ENCODE measurements at regions not wholly inside any gene's neighbourhood (a gene's known extent, or its start where the extent isn't known, plus 50 kb on each side); places are given as distances from the start of the nearest gene placed in this dataset.

GRCh38 chr2:176413786-176414185 lies 144.5 kb downstream of the MTX2 start:
- Mint-ChIP-seq H3K27ac (no peak overlapping the region), H3K27me3 (ENCODE audit: low read depth) (peaks cover 3% of the 10 kb centered on the region; the same call in 1 of the 2 replicates), H3K36me3 (no peaks in the 10 kb centered on the region), H3K4me1 (peaks cover 6% of the 10 kb centered on the region), H3K9me3 (no peaks in the 10 kb centered on the region), H3K4me3 (no peak overlapping the region)
- TF ChIP-seq, protein P1, sequence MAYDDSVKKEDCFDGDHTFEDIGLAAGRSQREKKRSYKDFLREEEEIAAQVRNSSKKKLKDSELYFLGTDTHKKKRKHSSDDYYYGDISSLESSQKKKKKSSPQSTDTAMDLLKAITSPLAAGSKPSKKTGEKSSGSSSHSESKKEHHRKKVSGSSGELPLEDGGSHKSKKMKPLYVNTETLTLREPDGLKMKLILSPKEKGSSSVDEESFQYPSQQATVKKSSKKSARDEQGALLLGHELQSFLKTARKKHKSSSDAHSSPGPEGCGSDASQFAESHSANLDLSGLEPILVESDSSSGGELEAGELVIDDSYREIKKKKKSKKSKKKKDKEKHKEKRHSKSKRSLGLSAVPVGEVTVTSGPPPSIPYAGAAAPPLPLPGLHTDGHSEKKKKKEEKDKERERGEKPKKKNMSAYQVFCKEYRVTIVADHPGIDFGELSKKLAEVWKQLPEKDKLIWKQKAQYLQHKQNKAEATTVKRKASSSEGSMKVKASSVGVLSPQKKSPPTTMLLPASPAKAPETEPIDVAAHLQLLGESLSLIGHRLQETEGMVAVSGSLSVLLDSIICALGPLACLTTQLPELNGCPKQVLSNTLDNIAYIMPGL (CRISPR knock-in tag; IDR thresholded peaks at IDR 0.05) = no peak
- TF ChIP-seq, protein P2, sequence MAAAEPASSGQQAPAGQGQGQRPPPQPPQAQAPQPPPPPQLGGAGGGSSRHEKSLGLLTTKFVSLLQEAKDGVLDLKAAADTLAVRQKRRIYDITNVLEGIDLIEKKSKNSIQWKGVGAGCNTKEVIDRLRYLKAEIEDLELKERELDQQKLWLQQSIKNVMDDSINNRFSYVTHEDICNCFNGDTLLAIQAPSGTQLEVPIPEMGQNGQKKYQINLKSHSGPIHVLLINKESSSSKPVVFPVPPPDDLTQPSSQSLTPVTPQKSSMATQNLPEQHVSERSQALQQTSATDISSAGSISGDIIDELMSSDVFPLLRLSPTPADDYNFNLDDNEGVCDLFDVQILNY (CRISPR knock-in tag; IDR thresholded peaks at IDR 0.05) = no peak
- no peak for TF ChIP-seq SMAD3 (CRISPR knock-in tag; IDR thresholded peaks at IDR 0.05; ENCODE audit: borderline replicate concordance)
- POLR2A ChIA-PET = no interaction called here
- DNase-seq (ENCODE audit: low spot score) (no peak), ATAC-seq (no peak)
- CTCF ChIA-PET = no interaction called here

DNA sequence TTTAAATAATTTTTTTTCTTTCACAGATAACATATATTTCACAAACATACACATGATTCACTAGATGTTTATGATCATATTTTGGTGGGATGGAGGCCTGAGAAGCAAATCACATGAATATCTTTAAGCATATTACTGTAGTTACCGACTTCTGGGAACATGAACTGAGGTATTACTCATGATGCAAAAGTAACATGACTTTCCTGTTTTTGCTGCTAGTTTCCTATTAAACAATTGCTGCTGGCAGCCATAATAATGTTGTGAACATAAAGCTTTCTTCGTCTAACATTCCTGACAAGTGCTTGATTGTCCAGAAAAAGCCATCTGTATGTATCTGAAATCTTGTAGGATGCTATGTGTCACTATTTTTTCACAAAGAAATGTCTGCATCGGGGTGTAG lies 145.4 kb downstream of the MTX2 start:
- Mint-ChIP-seq H3K36me3 (no peaks in the 10 kb centered on the region), H3K4me1 (peaks cover 13% of the 10 kb centered on the region), H3K27me3 (ENCODE audit: low read depth) (peaks cover 3% of the 10 kb centered on the region; the same call in 1 of the 2 replicates), H3K9me3 (no peaks in the 10 kb centered on the region), H3K27ac (no peak overlapping the region), H3K4me3 (no peak overlapping the region)
- POLR2A ChIA-PET = no interaction called here
- ATAC-seq = no peak
- no peak for DNase-seq (ENCODE audit: low spot score)
- TF ChIP-seq EMX1 (CRISPR knock-in tag; IDR thresholded peaks at IDR 0.05) (no peak), MLX (CRISPR knock-in tag; IDR thresholded peaks at IDR 0.05) (no peak), SMAD4 (CRISPR knock-in tag; IDR thresholded peaks at IDR 0.05) (no peak), TCF7 (CRISPR knock-in tag; IDR thresholded peaks at IDR 0.05; ENCODE audit: low read depth) (no peak), FOXP1 (CRISPR knock-in tag; IDR thresholded peaks at IDR 0.05; ENCODE audit: borderline replicate concordance) (no peak), CBFB (CRISPR knock-in tag; IDR thresholded peaks at IDR 0.05; ENCODE audit: low read depth) (no peak), ATF3 (CRISPR knock-in tag; conservative IDR thresholded peaks at IDR 0.05) (no peak), ARID4B (CRISPR knock-in tag; IDR thresholded peaks at IDR 0.05; ENCODE audit: borderline replicate concordance) (no peak), NFATC4 (CRISPR knock-in tag; IDR thresholded peaks at IDR 0.05) (no peak), ZNF121 (CRISPR knock-in tag; IDR thresholded peaks at IDR 0.05) (no peak), SP1 (CRISPR knock-in tag; conservative IDR thresholded peaks at IDR 0.05) (no peak), ATF1 (CRISPR knock-in tag; IDR thresholded peaks at IDR 0.05) (no peak), ZNF232 (CRISPR knock-in tag; IDR thresholded peaks at IDR 0.05) (no peak), MYBL2 (CRISPR knock-in tag; IDR thresholded peaks at IDR 0.05) (no peak), KAT7 (CRISPR knock-in tag; IDR thresholded peaks at IDR 0.05; ENCODE audit: borderline replicate concordance) (no peak), GABPB1 (CRISPR knock-in tag; IDR thresholded peaks at IDR 0.05) (no peak), OVOL2 (CRISPR knock-in tag; IDR thresholded peaks at IDR 0.05; ENCODE audit: borderline replicate concordance) (no peak)
- TF ChIP-seq, protein P3, sequence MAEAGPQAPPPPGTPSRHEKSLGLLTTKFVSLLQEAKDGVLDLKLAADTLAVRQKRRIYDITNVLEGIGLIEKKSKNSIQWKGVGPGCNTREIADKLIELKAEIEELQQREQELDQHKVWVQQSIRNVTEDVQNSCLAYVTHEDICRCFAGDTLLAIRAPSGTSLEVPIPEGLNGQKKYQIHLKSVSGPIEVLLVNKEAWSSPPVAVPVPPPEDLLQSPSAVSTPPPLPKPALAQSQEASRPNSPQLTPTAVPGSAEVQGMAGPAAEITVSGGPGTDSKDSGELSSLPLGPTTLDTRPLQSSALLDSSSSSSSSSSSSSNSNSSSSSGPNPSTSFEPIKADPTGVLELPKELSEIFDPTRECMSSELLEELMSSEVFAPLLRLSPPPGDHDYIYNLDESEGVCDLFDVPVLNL (CRISPR knock-in tag; IDR thresholded peaks at IDR 0.05; ENCODE audit: borderline replicate concordance, low read depth) = no peak
- TF ChIP-seq, protein P4, sequence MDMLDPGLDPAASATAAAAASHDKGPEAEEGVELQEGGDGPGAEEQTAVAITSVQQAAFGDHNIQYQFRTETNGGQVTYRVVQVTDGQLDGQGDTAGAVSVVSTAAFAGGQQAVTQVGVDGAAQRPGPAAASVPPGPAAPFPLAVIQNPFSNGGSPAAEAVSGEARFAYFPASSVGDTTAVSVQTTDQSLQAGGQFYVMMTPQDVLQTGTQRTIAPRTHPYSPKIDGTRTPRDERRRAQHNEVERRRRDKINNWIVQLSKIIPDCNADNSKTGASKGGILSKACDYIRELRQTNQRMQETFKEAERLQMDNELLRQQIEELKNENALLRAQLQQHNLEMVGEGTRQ (CRISPR knock-in tag; IDR thresholded peaks at IDR 0.05) = no peak
- TF ChIP-seq, protein P5, sequence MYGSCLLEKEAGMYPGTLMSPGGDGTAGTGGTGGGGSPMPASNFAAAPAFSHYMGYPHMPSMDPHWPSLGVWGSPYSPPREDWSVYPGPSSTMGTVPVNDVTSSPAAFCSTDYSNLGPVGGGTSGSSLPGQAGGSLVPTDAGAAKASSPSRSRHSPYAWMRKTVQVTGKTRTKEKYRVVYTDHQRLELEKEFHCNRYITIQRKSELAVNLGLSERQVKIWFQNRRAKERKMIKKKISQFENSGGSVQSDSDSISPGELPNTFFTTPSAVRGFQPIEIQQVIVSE (CRISPR knock-in tag; IDR thresholded peaks at IDR 0.05; ENCODE audit: borderline replicate concordance) = no peak
- CTCF ChIA-PET = no interaction called here

Data from WTC11 (cell line).